Neural cell (in vitro differentiated cells): ENCODE measurements at regions not wholly inside any gene's neighbourhood (a gene's known extent, or its start where the extent isn't known, plus 50 kb on each side); places are given as distances from the start of the nearest gene placed in this dataset.

Experiments used
- H2AFZ ChIP-seq: fragments of 200-600, 300-800 bp; sonication (generic), shearing (Covaris generic); 2 replicates; pipeline ENCODE4 v1.6.0; 2014; ENCODE audit warnings: low read depth, mild to moderate bottlenecking, antibody characterized with exemption, low read length, moderate library complexity
- H3F3A ChIP-seq: fragments of 200-600 bp; shearing (Covaris generic); 2 replicates; pipeline ENCODE4 v1.6.1; 2016; ENCODE audit warnings: mild to moderate bottlenecking, moderate library complexity, mixed read lengths, antibody characterized with exemption, low read length; ENCODE audit not compliant: insufficient read depth, poor library complexity, severe bottlenecking
- H3K27ac ChIP-seq: fragments of 200-600, 300-800 bp; sonication (generic), shearing (Covaris generic); 2 replicates; pipeline ENCODE4 v1.5.1; 2014; ENCODE audit warnings: mild to moderate bottlenecking, low read length, moderate library complexity
- H3K27me3 ChIP-seq: fragments of 300-800, 200-600 bp; sonication (generic), shearing (Covaris generic); 2 replicates; pipeline ENCODE4 v1.6.0; 2014; ENCODE audit warnings: mild to moderate bottlenecking, low read depth, low read length, moderate library complexity; ENCODE audit not compliant: insufficient read depth
- H3K36me3 ChIP-seq: fragments of 300-800, 200-600 bp; sonication (generic), shearing (Covaris generic); 2 replicates; pipeline ENCODE4 v1.5.1; 2014; ENCODE audit warnings: mild to moderate bottlenecking, antibody characterized with exemption, low read length, moderate library complexity; ENCODE audit not compliant: insufficient read depth
- H3K4me2 ChIP-seq: fragments of 300-800, 200-600 bp; sonication (generic), shearing (Covaris generic); 2 replicates; pipeline ENCODE4 v1.6.0; 2014; ENCODE audit warnings: mild to moderate bottlenecking, low read length
- H3K4me3 ChIP-seq: fragments of 300-800, 200-600 bp; sonication (generic), shearing (Covaris generic); 2 replicates; pipeline ENCODE4 v1.5.1; 2014; ENCODE audit warnings: mild to moderate bottlenecking, low read length, moderate library complexity
- H3K79me2 ChIP-seq: fragments of 200-600 bp; shearing (Covaris generic); replicated peaks from 2 replicates; pipeline ENCODE4 v1.6.0; 2014; ENCODE audit warnings: mild to moderate bottlenecking, low read length, moderate library complexity; ENCODE audit not compliant: insufficient read depth
- H3K9ac ChIP-seq: fragments of 300-800, 200-600 bp; sonication (generic), shearing (Covaris generic); 2 replicates; pipeline ENCODE4 v1.6.1; 2016; ENCODE audit warnings: mild to moderate bottlenecking, low read length, mixed read lengths
- H3K9me2 ChIP-seq: fragments of 200-600 bp; shearing (Covaris generic); 2 replicates; pipeline ENCODE4 v1.6.1; 2016; ENCODE audit warnings: mild to moderate bottlenecking, low read length, mixed read lengths; ENCODE audit not compliant: insufficient read depth
- H3K9me3 ChIP-seq: fragments of 200-600, 300-800 bp; sonication (generic), shearing (Covaris generic); 2 replicates; pipeline ENCODE4 v1.6.1; 2016; ENCODE audit warnings: mild to moderate bottlenecking, mixed run types, low read length, moderate library complexity, mixed read lengths
- H4K20me1 ChIP-seq: fragments of 200-600 bp; shearing (Covaris generic); 2 replicates; pipeline ENCODE4 v1.6.1; 2016; ENCODE audit warnings: mild to moderate bottlenecking, mixed run types; ENCODE audit not compliant: insufficient read depth
- EP300 ChIP-seq: fragments of 450-650 bp; conservative IDR thresholded peaks from 2 replicates; pipeline ENCODE4 v1.6.1; 2014; ENCODE audit warnings: antibody characterized with exemption, mild to moderate bottlenecking, moderate library complexity; ENCODE audit not compliant: poor library complexity, severe bottlenecking
- EZH2 ChIP-seq: fragments of 200-600, 300-800 bp; shearing (Covaris generic), sonication (generic); IDR thresholded peaks from 2 replicates; pipeline ENCODE4 v1.6.1; 2014; ENCODE audit warnings: antibody characterized with exemption, low read length, borderline replicate concordance, mild to moderate bottlenecking; ENCODE audit not compliant: insufficient read depth, poor library complexity, severe bottlenecking
- MXI1 ChIP-seq: fragments of 450-650 bp; conservative IDR thresholded peaks from 2 replicates; pipeline ENCODE4 v1.6.1; 2014; ENCODE audit warnings: antibody characterized with exemption, mild to moderate bottlenecking; ENCODE audit not compliant: poor library complexity, severe bottlenecking
- POLR2AphosphoS5 ChIP-seq: IDR thresholded peaks from 2 replicates; pipeline ENCODE4 v1.6.1; 2012
- RAD21 ChIP-seq: fragments of 450-650 bp; conservative IDR thresholded peaks from 2 replicates; pipeline ENCODE4 v1.6.1; 2014; ENCODE audit warnings: antibody characterized with exemption, mild to moderate bottlenecking, moderate library complexity
- SMC3 ChIP-seq: fragments of 450-650 bp; conservative IDR thresholded peaks from 2 replicates; pipeline ENCODE4 v1.6.1; 2014; ENCODE audit warnings: antibody characterized with exemption, mild to moderate bottlenecking, moderate library complexity; ENCODE audit not compliant: poor library complexity
- TAF1 ChIP-seq: IDR thresholded peaks from 2 replicates; pipeline ENCODE4 v1.6.1; 2012; ENCODE audit warnings: low read depth
- TF ChIP-seq, protein P1 (sequence below): IDR thresholded peaks from 2 replicates; pipeline ENCODE4 v1.6.1; 2012; ENCODE audit warnings: borderline replicate concordance
- TF ChIP-seq, protein P2 (sequence below): fragments of 450-650 bp; IDR thresholded peaks from 2 replicates; pipeline ENCODE4 v1.5.1; 2014; ENCODE audit warnings: antibody characterized with exemption, mild to moderate bottlenecking, moderate library complexity; ENCODE audit not compliant: poor library complexity, severe bottlenecking

DNA sequence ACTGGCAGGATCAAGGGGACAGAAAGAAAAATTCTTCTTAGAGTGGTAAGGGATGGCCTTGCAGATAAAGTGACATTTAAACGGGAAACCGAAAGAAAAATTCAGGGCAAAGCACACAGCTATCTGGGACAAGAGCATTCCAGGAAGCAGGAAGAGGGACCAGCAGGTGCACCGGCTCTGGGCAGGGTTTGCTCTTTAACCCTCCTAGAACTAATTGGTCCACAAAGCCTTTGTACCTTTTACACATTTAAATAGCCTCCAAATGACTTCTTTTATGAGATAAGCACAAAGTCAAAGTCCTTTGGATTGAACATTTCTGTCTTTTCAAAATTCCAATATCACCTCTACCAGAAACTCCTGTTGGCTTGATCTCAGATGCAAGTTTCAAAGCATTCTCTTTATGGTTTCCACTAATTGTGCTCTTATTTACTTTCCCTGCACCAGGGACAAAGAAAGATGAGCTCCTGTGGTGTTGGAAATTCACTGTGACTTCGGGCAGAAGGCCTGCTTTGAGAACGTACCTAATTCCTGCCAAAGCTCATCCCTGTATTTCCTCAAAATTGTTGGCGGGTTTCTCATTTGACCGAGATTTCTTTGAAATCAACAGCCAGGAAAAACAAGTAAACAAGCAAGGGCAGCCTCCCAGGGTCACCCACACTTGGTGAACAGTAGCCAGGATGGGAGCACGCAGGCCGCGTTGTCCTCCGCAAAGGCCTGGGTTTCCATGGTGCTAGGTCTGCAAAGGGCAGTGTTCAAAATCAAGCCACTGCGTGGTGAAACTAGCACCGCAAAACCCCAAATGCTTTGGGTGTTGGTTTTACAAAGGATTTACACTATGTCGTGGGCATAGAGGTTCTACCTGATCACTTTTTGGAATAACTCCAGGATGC lies 98.6 kb downstream of the IRS2 start:
- Histone ChIP-seq H3K4me3 (no peak overlapping the region), H3K9me3 (no peaks in the 10 kb centered on the region), H2AFZ (no peak overlapping the region), H3K4me2 (no peak overlapping the region), H4K20me1 (peaks cover 4% of the 10 kb centered on the region), H3K9me2 (no peaks in the 10 kb centered on the region), H3K79me2 (no peaks in the 10 kb centered on the region), H3K36me3 (no peaks in the 10 kb centered on the region), H3K9ac (no peak overlapping the region), H3K27ac (no peak overlapping the region), H3K27me3 (no peaks in the 10 kb centered on the region), H3F3A (no peaks in the 10 kb centered on the region)
- TF ChIP-seq RAD21 = no peak
- TF ChIP-seq MXI1 = no peak
- no peak for TF ChIP-seq POLR2AphosphoS5
- no peak for TF ChIP-seq TAF1
- TF ChIP-seq EZH2 = no peak
- TF ChIP-seq, protein P1, sequence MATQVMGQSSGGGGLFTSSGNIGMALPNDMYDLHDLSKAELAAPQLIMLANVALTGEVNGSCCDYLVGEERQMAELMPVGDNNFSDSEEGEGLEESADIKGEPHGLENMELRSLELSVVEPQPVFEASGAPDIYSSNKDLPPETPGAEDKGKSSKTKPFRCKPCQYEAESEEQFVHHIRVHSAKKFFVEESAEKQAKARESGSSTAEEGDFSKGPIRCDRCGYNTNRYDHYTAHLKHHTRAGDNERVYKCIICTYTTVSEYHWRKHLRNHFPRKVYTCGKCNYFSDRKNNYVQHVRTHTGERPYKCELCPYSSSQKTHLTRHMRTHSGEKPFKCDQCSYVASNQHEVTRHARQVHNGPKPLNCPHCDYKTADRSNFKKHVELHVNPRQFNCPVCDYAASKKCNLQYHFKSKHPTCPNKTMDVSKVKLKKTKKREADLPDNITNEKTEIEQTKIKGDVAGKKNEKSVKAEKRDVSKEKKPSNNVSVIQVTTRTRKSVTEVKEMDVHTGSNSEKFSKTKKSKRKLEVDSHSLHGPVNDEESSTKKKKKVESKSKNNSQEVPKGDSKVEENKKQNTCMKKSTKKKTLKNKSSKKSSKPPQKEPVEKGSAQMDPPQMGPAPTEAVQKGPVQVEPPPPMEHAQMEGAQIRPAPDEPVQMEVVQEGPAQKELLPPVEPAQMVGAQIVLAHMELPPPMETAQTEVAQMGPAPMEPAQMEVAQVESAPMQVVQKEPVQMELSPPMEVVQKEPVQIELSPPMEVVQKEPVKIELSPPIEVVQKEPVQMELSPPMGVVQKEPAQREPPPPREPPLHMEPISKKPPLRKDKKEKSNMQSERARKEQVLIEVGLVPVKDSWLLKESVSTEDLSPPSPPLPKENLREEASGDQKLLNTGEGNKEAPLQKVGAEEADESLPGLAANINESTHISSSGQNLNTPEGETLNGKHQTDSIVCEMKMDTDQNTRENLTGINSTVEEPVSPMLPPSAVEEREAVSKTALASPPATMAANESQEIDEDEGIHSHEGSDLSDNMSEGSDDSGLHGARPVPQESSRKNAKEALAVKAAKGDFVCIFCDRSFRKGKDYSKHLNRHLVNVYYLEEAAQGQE = no peak
- no peak for TF ChIP-seq SMC3
- no peak for TF ChIP-seq EP300
- TF ChIP-seq, protein P2, sequence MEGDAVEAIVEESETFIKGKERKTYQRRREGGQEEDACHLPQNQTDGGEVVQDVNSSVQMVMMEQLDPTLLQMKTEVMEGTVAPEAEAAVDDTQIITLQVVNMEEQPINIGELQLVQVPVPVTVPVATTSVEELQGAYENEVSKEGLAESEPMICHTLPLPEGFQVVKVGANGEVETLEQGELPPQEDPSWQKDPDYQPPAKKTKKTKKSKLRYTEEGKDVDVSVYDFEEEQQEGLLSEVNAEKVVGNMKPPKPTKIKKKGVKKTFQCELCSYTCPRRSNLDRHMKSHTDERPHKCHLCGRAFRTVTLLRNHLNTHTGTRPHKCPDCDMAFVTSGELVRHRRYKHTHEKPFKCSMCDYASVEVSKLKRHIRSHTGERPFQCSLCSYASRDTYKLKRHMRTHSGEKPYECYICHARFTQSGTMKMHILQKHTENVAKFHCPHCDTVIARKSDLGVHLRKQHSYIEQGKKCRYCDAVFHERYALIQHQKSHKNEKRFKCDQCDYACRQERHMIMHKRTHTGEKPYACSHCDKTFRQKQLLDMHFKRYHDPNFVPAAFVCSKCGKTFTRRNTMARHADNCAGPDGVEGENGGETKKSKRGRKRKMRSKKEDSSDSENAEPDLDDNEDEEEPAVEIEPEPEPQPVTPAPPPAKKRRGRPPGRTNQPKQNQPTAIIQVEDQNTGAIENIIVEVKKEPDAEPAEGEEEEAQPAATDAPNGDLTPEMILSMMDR = no peak

DNA sequence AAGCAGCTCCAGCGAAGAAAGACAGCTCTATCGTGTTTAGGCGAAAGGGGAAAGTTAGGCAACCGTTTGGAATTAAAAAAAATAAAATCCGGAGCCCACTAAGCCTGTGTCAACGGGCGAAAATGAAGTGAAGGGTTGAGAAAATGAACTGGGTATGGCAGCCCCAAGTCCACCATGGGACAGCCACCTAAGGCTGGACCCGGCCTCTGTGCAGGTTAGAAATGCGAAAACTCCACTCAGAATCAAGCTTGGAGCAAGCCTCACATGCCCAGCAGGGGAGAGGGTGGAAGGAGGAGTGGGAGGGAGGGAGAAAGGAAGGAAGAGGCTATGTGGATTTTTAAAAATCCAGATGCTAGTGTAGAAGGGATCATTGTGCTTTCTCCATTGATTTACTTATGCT lies 101.2 kb downstream of the IRS2 start:
- no peaks in the 10 kb centered on the region for H3K9me3 ChIP-seq
- no peaks in the 10 kb centered on the region for H3K79me2 ChIP-seq
- H3K4me2 ChIP-seq = no peak overlapping the region
- H3K27ac ChIP-seq = no peak overlapping the region
- peaks cover 4% of the 10 kb centered on the region for H4K20me1 ChIP-seq
- H3K9me2 ChIP-seq = no peaks in the 10 kb centered on the region
- no peak overlapping the region for H3K9ac ChIP-seq
- no peak overlapping the region for H3K4me3 ChIP-seq
- H3K36me3 ChIP-seq = no peaks in the 10 kb centered on the region
- no peaks in the 10 kb centered on the region for H3F3A ChIP-seq
- TF ChIP-seq EZH2 = no peak
- TF ChIP-seq POLR2AphosphoS5 = no peak
- TF ChIP-seq, protein P2 = no peak
- TF ChIP-seq RAD21 = no peak
- no peak for TF ChIP-seq SMC3
- no peaks in the 10 kb centered on the region for H3K27me3 ChIP-seq
- H2AFZ ChIP-seq = no peak overlapping the region
